ENCODE measurements at regions not wholly inside any gene's neighbourhood (a gene's known extent, or its start where the extent isn't known, plus 50 kb on each side); places are given as distances from the start of the nearest gene placed in this dataset.

- TF ChIP-seq POLR2A (IDR thresholded peaks at IDR 0.05) (no peak), CTCF (IDR thresholded peaks at IDR 0.05) (no peak)
Observed at GRCh38 chr12:115811929-115812328, 465.6 kb downstream of the MED13L start.

All from thyroid gland (tissue), 4 donors.